HG02943 (cell line): ENCODE measurements at regions not wholly inside any gene's neighbourhood (a gene's known extent, or its start where the extent isn't known, plus 50 kb on each side); places are given as distances from the start of the nearest gene placed in this dataset.
"Not testable (repeated sequence)": the region's sequence is repeated elsewhere in the genome, so short reads cannot be mapped to it uniquely, and the experiment has no call there.

Experiments used
- ATAC-seq: cut with Tn5 transposase; IDR thresholded peaks from one replicate; pipeline ENCODE4 v1.9.1; 2021; ENCODE audit warnings: mild to moderate bottlenecking, low read depth, moderate library complexity; ENCODE audit not compliant: unreplicated experiment

DNA sequence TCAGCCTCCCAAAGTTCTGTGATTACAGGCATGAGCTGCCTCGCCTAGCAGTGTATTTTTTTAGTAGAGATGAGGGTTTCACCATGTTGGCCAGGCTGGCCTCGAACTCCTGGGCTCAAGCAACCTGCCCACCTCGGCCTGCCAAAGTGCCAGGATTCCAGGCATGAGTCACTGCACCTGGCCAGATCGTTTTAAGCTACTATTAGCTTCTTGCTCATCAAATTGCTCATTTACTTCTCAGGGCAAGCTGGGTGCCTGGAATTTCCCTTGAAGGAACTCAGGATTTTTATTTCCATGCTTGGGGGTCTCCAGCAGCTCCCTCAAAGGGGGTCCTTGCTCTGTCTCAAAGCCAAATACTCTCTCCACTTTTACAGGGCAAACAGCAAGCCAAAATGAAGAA is 798.0 kb upstream of the AUTS2 start:
- no peak for ATAC-seq

GRCh38 chr7:68805159-68805558 is 793.1 kb upstream of the AUTS2 start:
- ATAC-seq = no peak

DNA sequence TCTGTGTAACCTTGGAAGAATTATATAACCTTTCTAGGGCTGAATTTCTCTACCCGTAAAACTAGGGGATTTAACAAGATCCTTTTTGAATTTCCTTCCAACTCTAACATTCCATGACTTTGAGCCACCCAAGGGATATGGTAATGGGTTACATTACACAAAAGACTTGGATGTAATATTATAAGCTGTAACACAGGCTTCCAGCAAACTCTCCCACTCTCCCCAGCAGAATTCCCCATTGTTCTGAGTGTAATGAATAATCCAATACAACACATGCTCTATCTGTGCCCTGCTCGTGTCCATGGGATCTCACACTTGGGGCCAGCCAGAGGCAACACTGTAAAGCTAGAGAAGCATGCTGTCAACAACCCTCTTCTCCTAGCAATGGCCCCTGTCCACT is 790.6 kb upstream of the AUTS2 start:
- no peak for ATAC-seq

GRCh38 chr7:68813551-68814080 is 784.7 kb upstream of the AUTS2 start:
- no peak for ATAC-seq

- no peak for ATAC-seq
These were observed 781.8 kb upstream of the AUTS2 start for GRCh38 chr7:68816491-68816890.

GRCh38 chr7:68820321-68820720 is 778.0 kb upstream of the AUTS2 start:
- ATAC-seq = no peak

GRCh38 chr7:68821846-68822245 is 776.4 kb upstream of the AUTS2 start:
- ATAC-seq = no peak

DNA sequence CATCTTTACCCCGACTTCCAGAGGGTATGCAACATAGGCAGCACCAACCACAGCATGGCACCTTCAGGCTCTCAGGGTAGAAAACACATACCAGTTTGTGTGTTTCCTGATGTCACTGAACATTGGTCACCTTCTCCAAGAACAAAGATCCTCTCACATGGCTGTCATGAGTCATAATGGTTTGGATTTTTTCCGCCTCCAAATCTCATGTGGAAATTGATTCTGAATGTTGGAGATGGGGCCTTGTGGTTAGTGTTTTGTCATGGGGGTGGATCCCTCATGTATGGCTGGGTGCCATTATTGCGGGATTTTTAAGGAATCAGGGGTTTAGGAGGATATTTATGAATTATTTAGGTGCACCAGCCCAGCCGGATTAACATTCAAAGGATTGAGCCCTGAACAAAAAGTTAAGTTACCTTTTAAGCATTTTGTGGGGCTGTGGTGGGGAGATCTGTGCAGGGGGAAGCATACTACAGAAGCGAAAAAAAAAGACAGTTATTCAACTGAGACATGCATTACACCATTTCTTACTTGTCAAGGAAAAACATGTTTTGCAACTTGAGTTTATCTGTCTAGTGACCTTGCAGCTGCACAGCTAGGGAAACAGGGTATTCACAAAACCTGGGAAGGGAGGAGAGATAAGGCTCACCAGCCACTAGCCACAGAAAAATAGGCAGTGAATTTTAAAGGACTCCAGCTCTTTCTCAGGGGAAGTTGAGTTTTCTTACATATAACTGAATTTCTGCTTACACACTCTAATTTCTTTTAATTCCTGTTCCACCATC is 774.1 kb upstream of the AUTS2 start:
- no peak for ATAC-seq

DNA sequence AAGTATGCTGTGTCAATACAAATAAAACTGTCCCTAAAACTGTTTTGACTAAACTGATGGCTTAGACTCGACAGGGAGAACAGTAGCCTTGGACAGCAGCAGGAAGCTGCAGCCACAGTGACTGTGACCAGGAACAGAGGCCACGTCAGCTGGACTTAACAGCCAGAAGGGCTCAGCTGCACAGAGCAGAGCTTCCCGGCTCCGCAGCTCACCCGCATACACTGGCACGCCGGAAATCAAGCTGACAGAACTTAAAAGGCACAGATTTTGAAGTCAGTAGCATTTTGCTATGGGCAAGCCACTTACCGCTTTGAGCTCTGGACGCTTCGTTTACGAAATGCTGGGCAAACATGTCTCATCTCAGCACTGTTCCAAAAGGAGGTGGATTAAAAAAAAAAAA is 769.7 kb upstream of the AUTS2 start:
- no peak for ATAC-seq

GRCh38 chr7:68833422-68833821 is 764.9 kb upstream of the AUTS2 start:
- no peak for ATAC-seq

- no peak for ATAC-seq
These were observed 759.3 kb upstream of the AUTS2 start for GRCh38 chr7:68839014-68839413.

GRCh38 chr7:68840991-68841390 is 757.3 kb upstream of the AUTS2 start:
- ATAC-seq = no peak

GRCh38 chr7:68843985-68844384 is 754.3 kb upstream of the AUTS2 start:
- not testable (repeated sequence) for ATAC-seq

GRCh38 chr7:68846811-68847325 is 751.4 kb upstream of the AUTS2 start:
- no peak for ATAC-seq

GRCh38 chr7:68853254-68853653 is 745.0 kb upstream of the AUTS2 start:
- ATAC-seq = no peak

DNA sequence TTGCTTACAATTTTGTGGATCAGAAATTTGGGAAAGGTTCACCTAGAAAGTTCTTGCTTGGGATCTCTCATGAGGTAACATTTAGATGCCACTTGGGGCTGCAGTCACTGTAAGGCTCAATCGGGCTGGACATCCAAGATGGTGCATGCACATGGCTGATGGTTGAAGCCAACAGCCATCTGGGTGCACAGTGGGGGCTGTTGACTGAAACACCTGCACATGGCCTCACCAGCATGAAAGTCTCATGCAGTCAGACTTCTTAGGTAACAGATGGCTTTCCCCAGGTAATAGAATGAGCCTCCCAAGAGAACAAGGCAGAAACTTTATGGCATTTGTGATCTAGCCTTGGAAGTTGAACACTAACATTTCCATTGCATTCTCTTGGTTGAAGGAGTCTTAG is 740.7 kb upstream of the AUTS2 start:
- no peak for ATAC-seq

DNA sequence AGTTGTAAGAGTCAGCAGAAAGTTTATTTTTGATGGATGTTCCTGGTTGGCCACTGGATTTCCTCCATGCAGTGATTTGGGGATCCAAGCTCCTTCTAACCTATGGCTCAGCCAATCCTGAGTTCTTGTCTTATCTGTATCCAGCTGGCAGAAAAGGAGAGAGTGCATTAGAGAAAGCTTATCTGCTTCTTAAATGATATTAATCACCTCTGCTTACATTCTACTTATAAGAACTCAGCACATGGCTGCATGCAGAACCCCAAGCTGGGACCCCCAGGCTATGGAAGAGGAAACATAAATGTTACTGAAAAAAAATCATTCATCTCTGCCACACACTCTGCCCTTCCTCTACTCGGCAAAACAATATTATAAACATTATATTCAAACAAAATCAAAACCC is 739.8 kb upstream of the AUTS2 start:
- ATAC-seq = no peak

- no peak for ATAC-seq
These were observed 737.1 kb upstream of the AUTS2 start for GRCh38 chr7:68861171-68861570.

DNA sequence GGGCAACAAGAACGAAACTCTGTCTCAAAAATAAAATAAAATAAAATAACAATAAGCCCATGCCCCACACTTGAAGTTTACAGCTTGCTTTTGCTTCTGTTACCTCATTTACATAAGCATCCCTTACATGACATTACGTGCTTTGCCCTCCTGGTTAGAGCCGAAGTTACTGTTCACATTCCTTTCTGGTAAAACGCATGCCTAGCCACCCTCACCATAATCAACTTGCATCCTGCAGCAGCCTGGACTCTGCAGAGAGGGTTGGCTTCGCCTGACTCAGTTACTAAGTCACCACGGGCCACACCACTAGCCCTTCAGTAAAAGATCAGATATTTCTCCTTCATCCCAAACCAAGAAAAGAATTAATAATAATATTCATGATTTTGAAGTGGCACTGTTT is 736.0 kb upstream of the AUTS2 start:
- ATAC-seq = no peak

DNA sequence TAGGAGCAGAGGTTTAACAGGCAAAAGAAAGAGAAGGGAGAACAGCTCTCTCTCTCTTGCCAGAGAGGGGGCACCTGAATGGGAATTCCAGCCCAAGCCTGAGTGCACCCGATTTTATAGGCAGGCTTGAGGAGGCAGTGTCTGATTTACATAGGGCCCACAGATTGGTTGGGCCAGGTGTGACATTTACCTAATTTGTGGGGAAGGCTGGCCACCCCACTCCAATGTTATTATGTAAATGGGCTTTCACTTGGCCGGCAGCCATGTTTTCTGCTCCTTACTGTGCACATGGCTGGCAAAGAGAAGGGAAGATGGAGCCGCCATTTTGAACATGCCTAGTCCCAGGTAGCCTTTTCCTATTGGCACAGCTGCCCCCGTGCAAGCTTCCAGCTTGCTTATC is 735.5 kb upstream of the AUTS2 start:
- no peak for ATAC-seq

GRCh38 chr7:68865351-68866199 is 732.7 kb upstream of the AUTS2 start:
- ATAC-seq = no peak
